Ovary (tissue), 3 donors: ENCODE measurements at regions not wholly inside any gene's neighbourhood (a gene's known extent, or its start where the extent isn't known, plus 50 kb on each side); places are given as distances from the start of the nearest gene placed in this dataset.

Experiments used
- EP300 ChIP-seq: sonication (generic); formaldehyde crosslinking; IDR thresholded peaks from one replicate; pipeline ENCODE4 v1.6.1; 2017; ENCODE audit warnings: antibody characterized with exemption
- POLR2A ChIP-seq: fragments of 450-650 bp; IDR thresholded peaks from one replicate; pipeline ENCODE4 v1.6.1; 2017; ENCODE audit warnings: antibody characterized with exemption, mild to moderate bottlenecking, moderate library complexity
- TF ChIP-seq, protein P1 (sequence below), 3 donors: fragments of 450-650 bp in 2 of 3; fragments of 200-600 bp in 1 of 3; IDR thresholded peaks; one replicate each; pipeline versions ENCODE4 v1.5.1 to v1.8.0; 2016 to 2022; ENCODE audit warnings: antibody characterized with exemption in 3 of 3, mild to moderate bottlenecking in 1 of 3
- donor health status: DM: no; HTN: no; CAD: no.

DNA sequence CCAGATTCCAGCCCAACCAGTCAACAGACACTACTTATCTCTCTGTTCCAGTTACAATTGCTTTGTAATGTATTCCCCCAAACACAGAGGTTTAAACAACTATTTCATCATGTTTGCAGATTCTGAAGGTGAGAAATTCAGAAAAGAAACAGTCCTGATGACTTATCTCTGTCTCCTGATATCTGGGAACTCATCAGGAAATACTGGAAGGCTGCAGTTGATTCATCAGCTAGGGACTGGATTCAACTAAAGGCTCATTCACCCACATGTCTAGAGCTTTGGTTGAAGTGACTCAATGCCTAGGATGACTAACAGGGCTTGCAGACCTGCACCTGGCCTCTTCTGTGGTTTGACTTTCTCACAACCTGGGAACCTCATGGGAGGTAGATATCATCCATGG lies 56.6 kb upstream of the GPC6 start:
- TF ChIP-seq EP300 (no peak), POLR2A (no peak)
- TF ChIP-seq, protein P1, sequence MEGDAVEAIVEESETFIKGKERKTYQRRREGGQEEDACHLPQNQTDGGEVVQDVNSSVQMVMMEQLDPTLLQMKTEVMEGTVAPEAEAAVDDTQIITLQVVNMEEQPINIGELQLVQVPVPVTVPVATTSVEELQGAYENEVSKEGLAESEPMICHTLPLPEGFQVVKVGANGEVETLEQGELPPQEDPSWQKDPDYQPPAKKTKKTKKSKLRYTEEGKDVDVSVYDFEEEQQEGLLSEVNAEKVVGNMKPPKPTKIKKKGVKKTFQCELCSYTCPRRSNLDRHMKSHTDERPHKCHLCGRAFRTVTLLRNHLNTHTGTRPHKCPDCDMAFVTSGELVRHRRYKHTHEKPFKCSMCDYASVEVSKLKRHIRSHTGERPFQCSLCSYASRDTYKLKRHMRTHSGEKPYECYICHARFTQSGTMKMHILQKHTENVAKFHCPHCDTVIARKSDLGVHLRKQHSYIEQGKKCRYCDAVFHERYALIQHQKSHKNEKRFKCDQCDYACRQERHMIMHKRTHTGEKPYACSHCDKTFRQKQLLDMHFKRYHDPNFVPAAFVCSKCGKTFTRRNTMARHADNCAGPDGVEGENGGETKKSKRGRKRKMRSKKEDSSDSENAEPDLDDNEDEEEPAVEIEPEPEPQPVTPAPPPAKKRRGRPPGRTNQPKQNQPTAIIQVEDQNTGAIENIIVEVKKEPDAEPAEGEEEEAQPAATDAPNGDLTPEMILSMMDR (IDR thresholded peaks at IDR 0.05) = no peak
